H1 (cell line): ENCODE measurements at regions not wholly inside any gene's neighbourhood (a gene's known extent, or its start where the extent isn't known, plus 50 kb on each side); places are given as distances from the start of the nearest gene placed in this dataset.

Experiments
- BACH1 ChIP-seq: IDR thresholded peaks from 2 replicates; pipeline ENCODE4 v1.6.1; 2012; ENCODE audit warnings: low read length, improper control_type of control experiment
- CTBP2 ChIP-seq: IDR thresholded peaks from 2 replicates; pipeline ENCODE4 v1.7.0; 2011; ENCODE audit warnings: borderline replicate concordance, mild to moderate bottlenecking, moderate library complexity, mixed read lengths, low read length; ENCODE audit not compliant: insufficient read depth, insufficient read length

DNA sequence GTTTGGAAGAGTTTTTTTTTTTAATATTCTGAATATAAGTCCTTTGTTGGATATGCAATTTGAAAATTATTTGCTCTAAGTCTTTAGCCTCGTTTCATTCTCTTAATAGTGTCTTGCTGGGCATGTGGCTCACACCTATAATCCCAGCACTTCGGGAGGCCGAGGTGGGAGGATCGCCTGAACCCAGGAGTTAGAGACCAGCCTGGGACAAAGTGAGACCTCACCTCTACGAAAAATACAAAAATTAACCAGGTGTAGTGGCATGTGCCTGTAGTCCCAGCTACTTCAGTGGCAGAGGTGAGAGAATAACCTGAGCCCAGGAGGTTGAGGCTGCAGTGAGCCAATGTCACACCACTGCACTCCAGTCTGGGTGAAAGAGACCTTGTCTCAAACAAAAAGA is 87.3 kb upstream of the UBAC2 start (continued):
- TF ChIP-seq CTBP2 (no peak), BACH1 (no peak)
